Gastrocnemius medialis (tissue), 4 donors: ENCODE measurements at regions not wholly inside any gene's neighbourhood (a gene's known extent, or its start where the extent isn't known, plus 50 kb on each side); places are given as distances from the start of the nearest gene placed in this dataset.
A peak's percentile ranks its signal among the peaks of the same experiment; 100 is the strongest.
"Not testable (repeated sequence)": the region's sequence is repeated elsewhere in the genome, so short reads cannot be mapped to it uniquely, and the experiment has no call there.

Source experiments
- ATAC-seq, 2 donors: fragments of 150-250 bp; one replicate each; pipeline ENCODE4 v1.9.1; 2016
- DNase-seq, 2 donors: peaks; one replicate each; pipeline ENCODE4 v3.0.0-alpha.2; 2019
- H3K27ac ChIP-seq, 4 donors: fragments of 200-600 bp; sonication (generic); 1 replicate in 1 of 4; 2 replicates in 3 of 4; pipeline ENCODE4 v1.5.1; 2016 to 2018; ENCODE audit warnings: mild to moderate bottlenecking in 2 of 4, moderate library complexity in 1 of 4
- H3K27me3 ChIP-seq, 3 donors: fragments of 200-600 bp; sonication (generic) in 2 of 3; 1 replicate in 1 of 3; 2 replicates in 2 of 3; pipeline versions ENCODE4 v1.5.1 to v1.6.0; 2016 to 2019; ENCODE audit warnings: mild to moderate bottlenecking in 1 of 3, moderate library complexity in 1 of 3
- H3K36me3 ChIP-seq, 2 donors: fragments of 200-600 bp; sonication (generic) in 1 of 2; one replicate each; pipeline ENCODE4 v1.5.1; 2017 to 2018
- H3K4me1 ChIP-seq, 2 donors: fragments of 200-600 bp; sonication (generic) in 1 of 2; one replicate each; pipeline ENCODE4 v1.5.1; 2016 to 2017; ENCODE audit warnings: mild to moderate bottlenecking in 2 of 2
- H3K4me3 ChIP-seq, 4 donors: fragments of 200-600 bp; sonication (generic) in 3 of 4; 1 replicate in 1 of 4; 2 replicates in 3 of 4; pipeline ENCODE4 v1.5.1; 2016 to 2019; ENCODE audit warnings: mild to moderate bottlenecking in 2 of 4
- H3K9me3 ChIP-seq, 3 donors: fragments of 200-600 bp; sonication (generic) in 2 of 3; 1 replicate in 1 of 3; 2 replicates in 2 of 3; pipeline ENCODE4 v1.5.1; 2016 to 2019
- POLR2A ChIP-seq, 2 donors: fragments of 450-650 bp; IDR thresholded peaks; one replicate each; pipeline ENCODE4 v1.6.1; 2017; ENCODE audit warnings: antibody characterized with exemption in 2 of 2, mild to moderate bottlenecking in 2 of 2, moderate library complexity in 2 of 2
- in situ Hi-C, 4 donors: fragments of 200-750 bp; cut with MboI; loops; one replicate each; pipeline versions ENCODE4 v1.15.0 to v1.8.0; 2017; ENCODE audit warnings: low sequenced_read_pairs in 4 of 4
- intact Hi-C: fragments of 100-400 bp; cut with DNase I; formaldehyde crosslinking; loops from one replicate; pipeline ENCODE4 v1.15.1; 2023; ENCODE audit warnings: low total_unique reads
- TF ChIP-seq, protein P1 (sequence below), 5 experiments: fragments of 450-650 bp in 3 of 5; fragments of 200-600 bp in 2 of 5; sonication (generic) in 2 of 5; IDR thresholded peaks in 4 of 5; conservative IDR thresholded peaks in 1 of 5; 1 replicate in 4 of 5; 2 replicates in 1 of 5; pipeline ENCODE4 v1.5.1; 2016 to 2019; ENCODE audit warnings: antibody characterized with exemption in 5 of 5, mild to moderate bottlenecking in 3 of 5, moderate library complexity in 3 of 5

- ATAC-seq: no peak
- H3K4me3 ChIP-seq: no peak overlapping the region
- H3K27ac ChIP-seq: no peak overlapping the region
- no peak for DNase-seq
- no peaks in the 10 kb centered on the region for H3K9me3 ChIP-seq
- H3K36me3 ChIP-seq: peaks cover 0 to 16% of the 10 kb centered on the region in 2 donors
- in situ Hi-C loops (loop anchor here in 1 of 4 donors (25.0 kb wide), 2 partner anchors 241 to 859 kb away; a partner anchor contains a TSS), intact Hi-C loops (loop anchor here (10.0 kb wide), 2 partner anchors 54 to 1556 kb away; a partner anchor contains a TSS)
- peaks cover 12 to 15% of the 10 kb centered on the region in 2 donors for H3K4me1 ChIP-seq
- H3K27me3 ChIP-seq: peaks cover 21 to 26% (median 22%) of the 10 kb centered on the region in 3 donors
- no peak for TF ChIP-seq POLR2A (IDR thresholded peaks at IDR 0.05)
- TF ChIP-seq, protein P1, sequence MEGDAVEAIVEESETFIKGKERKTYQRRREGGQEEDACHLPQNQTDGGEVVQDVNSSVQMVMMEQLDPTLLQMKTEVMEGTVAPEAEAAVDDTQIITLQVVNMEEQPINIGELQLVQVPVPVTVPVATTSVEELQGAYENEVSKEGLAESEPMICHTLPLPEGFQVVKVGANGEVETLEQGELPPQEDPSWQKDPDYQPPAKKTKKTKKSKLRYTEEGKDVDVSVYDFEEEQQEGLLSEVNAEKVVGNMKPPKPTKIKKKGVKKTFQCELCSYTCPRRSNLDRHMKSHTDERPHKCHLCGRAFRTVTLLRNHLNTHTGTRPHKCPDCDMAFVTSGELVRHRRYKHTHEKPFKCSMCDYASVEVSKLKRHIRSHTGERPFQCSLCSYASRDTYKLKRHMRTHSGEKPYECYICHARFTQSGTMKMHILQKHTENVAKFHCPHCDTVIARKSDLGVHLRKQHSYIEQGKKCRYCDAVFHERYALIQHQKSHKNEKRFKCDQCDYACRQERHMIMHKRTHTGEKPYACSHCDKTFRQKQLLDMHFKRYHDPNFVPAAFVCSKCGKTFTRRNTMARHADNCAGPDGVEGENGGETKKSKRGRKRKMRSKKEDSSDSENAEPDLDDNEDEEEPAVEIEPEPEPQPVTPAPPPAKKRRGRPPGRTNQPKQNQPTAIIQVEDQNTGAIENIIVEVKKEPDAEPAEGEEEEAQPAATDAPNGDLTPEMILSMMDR (IDR thresholded peaks at IDR 0.05 in 4 of 5, conservative IDR thresholded peaks at IDR 0.05 in 1 of 5): no peak
These were observed 86.5 kb upstream of the BTN3A2 start for GRCh38 chr6:26278536-26278935.

DNA sequence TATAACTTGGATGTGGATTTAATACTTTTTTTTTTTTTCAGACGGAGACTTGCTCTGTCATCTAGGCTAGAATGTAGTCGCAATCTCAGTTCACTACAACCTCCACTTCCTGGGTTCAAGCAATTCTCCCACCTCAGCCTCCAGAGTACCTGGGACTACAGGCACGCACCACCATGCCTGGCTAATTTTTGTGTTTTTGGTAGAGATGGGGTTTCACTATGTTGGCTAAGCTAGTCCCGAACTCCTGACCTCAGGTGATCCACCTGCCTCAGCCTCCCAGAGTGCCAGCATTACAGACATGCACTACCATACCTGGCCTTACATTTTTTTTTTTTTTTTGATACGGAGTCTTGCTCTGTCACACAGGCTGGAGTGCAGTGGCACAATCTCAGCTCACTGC is 85.6 kb upstream of the BTN3A2 start:
- not testable (repeated sequence) for H3K4me3 ChIP-seq, H3K27ac ChIP-seq, H3K9me3 ChIP-seq, ATAC-seq, DNase-seq
- in situ Hi-C loops: loop anchor here in 1 of 4 donors (25.0 kb wide), 2 partner anchors 242 to 858 kb away; a partner anchor contains a TSS
- H3K27me3 ChIP-seq: peaks cover 12 to 18% (median 13%) of the 10 kb centered on the region in 3 donors
- intact Hi-C loops: loop anchor here (10.0 kb wide), 2 partner anchors 55 to 1555 kb away; a partner anchor contains a TSS
- peaks cover 17 to 22% of the 10 kb centered on the region in 2 donors for H3K4me1 ChIP-seq
- H3K36me3 ChIP-seq: peaks cover 0 to 16% of the 10 kb centered on the region in 2 donors

DNA sequence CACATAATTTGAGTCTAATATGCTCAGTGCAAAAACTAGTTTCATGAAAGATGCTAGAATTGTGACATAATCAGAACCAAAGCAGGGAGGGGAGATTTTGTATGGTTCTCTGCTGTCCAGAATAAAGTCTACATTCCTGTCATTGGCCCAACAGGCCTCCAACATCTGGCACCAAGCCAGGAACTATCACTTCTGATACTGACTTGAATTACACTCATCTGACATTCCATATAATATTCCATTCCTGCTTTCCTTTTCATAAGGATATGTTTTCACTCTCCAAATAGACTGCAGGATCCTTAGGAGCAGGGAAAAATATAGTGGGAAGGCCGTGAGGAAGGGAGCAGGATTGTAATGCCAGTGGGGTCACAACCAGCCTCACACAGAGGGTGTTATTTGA is 84.6 kb upstream of the BTN3A2 start:
- Histone ChIP-seq H3K27me3 (peaks cover 3 to 7% (median 4%) of the 10 kb centered on the region in 3 donors), H3K36me3 (peaks cover 0 to 16% of the 10 kb centered on the region in 2 donors), H3K9me3 (no peaks in the 10 kb centered on the region), H3K4me1 (peaks cover 17 to 22% of the 10 kb centered on the region in 2 donors), H3K4me3 (no peak overlapping the region), H3K27ac (no peak overlapping the region)
- no peak for TF ChIP-seq POLR2A (IDR thresholded peaks at IDR 0.05)
- TF ChIP-seq, protein P1 (IDR thresholded peaks at IDR 0.05 in 4 of 5, conservative IDR thresholded peaks at IDR 0.05 in 1 of 5): no peak
- in situ Hi-C loops (loop anchor here in 1 of 4 donors (25.0 kb wide), 2 partner anchors 243 to 857 kb away; a partner anchor contains a TSS), intact Hi-C loops (loop anchor here (5.0 to 10.0 kb wide), 2 partner anchors 108 to 256 kb away; a partner anchor contains a TSS)
- no peak for DNase-seq
- ATAC-seq: no peak

DNA sequence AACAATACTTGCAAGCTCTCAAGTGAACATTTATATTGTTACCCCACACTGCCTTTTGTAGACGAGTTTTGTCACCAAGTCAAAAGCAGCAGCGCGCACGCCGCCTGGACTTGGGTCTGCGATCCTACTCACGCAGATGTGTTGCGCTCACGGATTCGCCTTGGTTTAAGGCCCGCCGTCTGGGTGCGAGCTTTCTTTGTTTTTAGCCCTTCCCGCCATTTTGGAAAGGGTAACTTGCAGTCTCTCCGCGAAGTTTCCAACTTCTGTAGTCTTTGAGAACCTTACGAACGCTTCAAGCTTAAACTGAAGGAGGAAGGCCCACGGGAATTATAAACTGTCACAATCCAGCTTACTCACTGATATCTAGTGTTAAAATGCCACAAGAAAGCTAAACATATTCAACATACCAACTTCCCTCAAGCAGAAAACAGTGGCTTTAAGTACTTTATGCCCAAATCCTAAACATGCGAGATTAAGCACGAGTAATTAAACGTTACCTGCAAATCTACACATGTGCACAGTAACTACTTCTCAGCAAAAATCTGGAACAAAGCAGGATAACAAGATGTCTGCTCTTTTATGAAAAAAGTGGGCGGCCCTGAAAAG is 80.4 kb upstream of the BTN3A2 start:
- TF ChIP-seq, protein P1 (IDR thresholded peaks at IDR 0.05 in 4 of 5, conservative IDR thresholded peaks at IDR 0.05 in 1 of 5): no peak
- no peak for TF ChIP-seq POLR2A (IDR thresholded peaks at IDR 0.05)
- peak overlapping the region; percentile 50 to 84 (median 73) for H3K4me3 ChIP-seq
- DNase-seq (peak in 1 of 2 donors; percentile 45), ATAC-seq (no peak)
- peak overlapping the region; percentile 91 to 92 (median 92) for H3K27ac ChIP-seq
- intact Hi-C loops: loop anchor here (1.0 to 10.0 kb wide), 8 partner anchors 112 to 1194 kb away; a partner anchor contains a TSS
- H3K9me3 ChIP-seq: no peaks in the 10 kb centered on the region
- H3K36me3 ChIP-seq: peaks cover 0 to 11% of the 10 kb centered on the region in 2 donors
- in situ Hi-C loops: loop anchor here in 1 of 4 donors (25.0 kb wide), 2 partner anchors 247 to 853 kb away; a partner anchor contains a TSS
- peaks cover 17 to 28% of the 10 kb centered on the region in 2 donors for H3K4me1 ChIP-seq
- no peaks in the 10 kb centered on the region for H3K27me3 ChIP-seq
